ENCODE measurements at regions not wholly inside any gene's neighbourhood (a gene's known extent, or its start where the extent isn't known, plus 50 kb on each side); places are given as distances from the start of the nearest gene placed in this dataset.

DNA sequence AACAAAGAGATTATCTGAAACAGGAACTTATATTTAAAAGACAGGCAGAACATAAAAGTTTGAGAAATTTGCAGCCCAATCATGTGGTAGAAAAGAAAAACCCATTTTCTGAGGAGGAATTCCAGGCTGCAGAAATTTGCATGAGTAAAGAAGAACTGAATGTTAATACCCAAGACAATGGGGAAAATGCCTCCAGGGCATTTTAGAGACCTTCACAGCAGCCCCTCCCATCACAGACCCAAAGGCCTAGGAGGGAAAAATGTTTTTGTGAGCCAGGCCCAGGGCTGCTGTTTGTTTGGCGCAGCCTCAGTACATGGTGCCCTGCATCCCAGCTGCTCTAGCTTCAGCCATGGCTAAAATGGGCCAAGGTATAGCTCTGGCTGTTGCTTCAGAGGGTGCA is 554.3 kb upstream of the CHRM3 start:
- ChIA-PET POLR2A (no interaction called here), CTCF (ENCODE audit: low intra/inter-chr PET ratio, low total read pairs) (no interaction called here)
- H4K20me1 ChIP-seq (ENCODE audit: insufficient read depth, low read length), result no peaks in the 10 kb centered on the region
- no peaks in the 10 kb centered on the region for H3K79me2 ChIP-seq (ENCODE audit: insufficient read depth, low read length)
- intact Hi-C loops (cut with micrococcal nuclease; ENCODE audit: unreplicated experiment), result no loop called here
- no peak overlapping the region for H3K4me3 ChIP-seq (replicated peaks in 1 of 3; ENCODE audit: insufficient read depth in 1 of 3, low read depth in 2 of 3, low read length in 3 of 3)
- no peak overlapping the region for H2AFZ ChIP-seq (ENCODE audit: low read length)
- ATAC-seq (no peak), DNase-seq (ENCODE audit: low spot score) (no peak), FAIRE-seq (no peak)
- peaks cover 80% of the 10 kb centered on the region for H3K9me3 ChIP-seq (ENCODE audit: low read length)
- no peak overlapping the region for H3K9ac ChIP-seq (ENCODE audit: insufficient read depth, low read depth, low read length)
- TF ChIP-seq JARID2 (CRISPR knock-in tag; IDR thresholded peaks at IDR 0.05; ENCODE audit: insufficient replicate concordance) (no peak), TCF7L2 (IDR thresholded peaks at IDR 0.05; ENCODE audit: low read depth, low read length) (no peak), ZNF232 (CRISPR knock-in tag; IDR thresholded peaks at IDR 0.05; ENCODE audit: borderline replicate concordance) (no peak), NFRKB (IDR thresholded peaks at IDR 0.05) (no peak), HNRNPUL1 (IDR thresholded peaks at IDR 0.05; ENCODE audit: low read depth, low read length) (no peak), HOXD1 (CRISPR knock-in tag; IDR thresholded peaks at IDR 0.05) (no peak), ZNF530 (CRISPR knock-in tag; IDR thresholded peaks at IDR 0.05; ENCODE audit: low read depth) (no peak), TOE1 (CRISPR knock-in tag; IDR thresholded peaks at IDR 0.05) (no peak), NCOA5 (CRISPR knock-in tag; IDR thresholded peaks at IDR 0.05) (no peak)
- TF ChIP-seq, protein P1, sequence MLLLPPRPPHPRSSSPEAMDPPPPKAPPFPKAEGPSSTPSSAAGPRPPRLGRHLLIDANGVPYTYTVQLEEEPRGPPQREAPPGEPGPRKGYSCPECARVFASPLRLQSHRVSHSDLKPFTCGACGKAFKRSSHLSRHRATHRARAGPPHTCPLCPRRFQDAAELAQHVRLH (CRISPR knock-in tag; IDR thresholded peaks at IDR 0.05; ENCODE audit: borderline replicate concordance, low read depth), result no peak
- TF ChIP-seq, protein P2, sequence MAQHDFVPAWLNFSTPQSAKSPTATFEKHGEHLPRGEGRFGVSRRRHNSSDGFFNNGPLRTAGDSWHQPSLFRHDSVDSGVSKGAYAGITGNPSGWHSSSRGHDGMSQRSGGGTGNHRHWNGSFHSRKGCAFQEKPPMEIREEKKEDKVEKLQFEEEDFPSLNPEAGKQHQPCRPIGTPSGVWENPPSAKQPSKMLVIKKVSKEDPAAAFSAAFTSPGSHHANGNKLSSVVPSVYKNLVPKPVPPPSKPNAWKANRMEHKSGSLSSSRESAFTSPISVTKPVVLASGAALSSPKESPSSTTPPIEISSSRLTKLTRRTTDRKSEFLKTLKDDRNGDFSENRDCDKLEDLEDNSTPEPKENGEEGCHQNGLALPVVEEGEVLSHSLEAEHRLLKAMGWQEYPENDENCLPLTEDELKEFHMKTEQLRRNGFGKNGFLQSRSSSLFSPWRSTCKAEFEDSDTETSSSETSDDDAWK (CRISPR knock-in tag; IDR thresholded peaks at IDR 0.05), result no peak
- TF ChIP-seq, protein P3, sequence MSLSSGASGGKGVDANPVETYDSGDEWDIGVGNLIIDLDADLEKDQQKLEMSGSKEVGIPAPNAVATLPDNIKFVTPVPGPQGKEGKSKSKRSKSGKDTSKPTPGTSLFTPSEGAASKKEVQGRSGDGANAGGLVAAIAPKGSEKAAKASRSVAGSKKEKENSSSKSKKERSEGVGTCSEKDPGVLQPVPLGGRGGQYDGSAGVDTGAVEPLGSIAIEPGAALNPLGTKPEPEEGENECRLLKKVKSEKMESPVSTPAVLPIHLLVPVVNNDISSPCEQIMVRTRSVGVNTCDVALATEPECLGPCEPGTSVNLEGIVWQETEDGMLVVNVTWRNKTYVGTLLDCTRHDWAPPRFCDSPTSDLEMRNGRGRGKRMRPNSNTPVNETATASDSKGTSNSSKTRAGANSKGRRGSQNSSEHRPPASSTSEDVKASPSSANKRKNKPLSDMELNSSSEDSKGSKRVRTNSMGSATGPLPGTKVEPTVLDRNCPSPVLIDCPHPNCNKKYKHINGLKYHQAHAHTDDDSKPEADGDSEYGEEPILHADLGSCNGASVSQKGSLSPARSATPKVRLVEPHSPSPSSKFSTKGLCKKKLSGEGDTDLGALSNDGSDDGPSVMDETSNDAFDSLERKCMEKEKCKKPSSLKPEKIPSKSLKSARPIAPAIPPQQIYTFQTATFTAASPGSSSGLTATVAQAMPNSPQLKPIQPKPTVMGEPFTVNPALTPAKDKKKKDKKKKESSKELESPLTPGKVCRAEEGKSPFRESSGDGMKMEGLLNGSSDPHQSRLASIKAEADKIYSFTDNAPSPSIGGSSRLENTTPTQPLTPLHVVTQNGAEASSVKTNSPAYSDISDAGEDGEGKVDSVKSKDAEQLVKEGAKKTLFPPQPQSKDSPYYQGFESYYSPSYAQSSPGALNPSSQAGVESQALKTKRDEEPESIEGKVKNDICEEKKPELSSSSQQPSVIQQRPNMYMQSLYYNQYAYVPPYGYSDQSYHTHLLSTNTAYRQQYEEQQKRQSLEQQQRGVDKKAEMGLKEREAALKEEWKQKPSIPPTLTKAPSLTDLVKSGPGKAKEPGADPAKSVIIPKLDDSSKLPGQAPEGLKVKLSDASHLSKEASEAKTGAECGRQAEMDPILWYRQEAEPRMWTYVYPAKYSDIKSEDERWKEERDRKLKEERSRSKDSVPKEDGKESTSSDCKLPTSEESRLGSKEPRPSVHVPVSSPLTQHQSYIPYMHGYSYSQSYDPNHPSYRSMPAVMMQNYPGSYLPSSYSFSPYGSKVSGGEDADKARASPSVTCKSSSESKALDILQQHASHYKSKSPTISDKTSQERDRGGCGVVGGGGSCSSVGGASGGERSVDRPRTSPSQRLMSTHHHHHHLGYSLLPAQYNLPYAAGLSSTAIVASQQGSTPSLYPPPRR (CRISPR knock-in tag; IDR thresholded peaks at IDR 0.05; ENCODE audit: borderline replicate concordance), result no peak
- TF ChIP-seq, protein P4, sequence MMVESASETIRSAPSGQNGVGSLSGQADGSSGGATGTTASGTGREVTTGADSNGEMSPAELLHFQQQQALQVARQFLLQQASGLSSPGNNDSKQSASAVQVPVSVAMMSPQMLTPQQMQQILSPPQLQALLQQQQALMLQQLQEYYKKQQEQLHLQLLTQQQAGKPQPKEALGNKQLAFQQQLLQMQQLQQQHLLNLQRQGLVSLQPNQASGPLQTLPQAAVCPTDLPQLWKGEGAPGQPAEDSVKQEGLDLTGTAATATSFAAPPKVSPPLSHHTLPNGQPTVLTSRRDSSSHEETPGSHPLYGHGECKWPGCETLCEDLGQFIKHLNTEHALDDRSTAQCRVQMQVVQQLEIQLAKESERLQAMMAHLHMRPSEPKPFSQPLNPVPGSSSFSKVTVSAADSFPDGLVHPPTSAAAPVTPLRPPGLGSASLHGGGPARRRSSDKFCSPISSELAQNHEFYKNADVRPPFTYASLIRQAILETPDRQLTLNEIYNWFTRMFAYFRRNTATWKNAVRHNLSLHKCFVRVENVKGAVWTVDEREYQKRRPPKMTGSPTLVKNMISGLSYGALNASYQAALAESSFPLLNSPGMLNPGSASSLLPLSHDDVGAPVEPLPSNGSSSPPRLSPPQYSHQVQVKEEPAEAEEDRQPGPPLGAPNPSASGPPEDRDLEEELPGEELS (CRISPR knock-in tag; IDR thresholded peaks at IDR 0.05), result no peak
- H3K4me1 ChIP-seq (ENCODE audit: insufficient read depth, low read length), result no peaks in the 10 kb centered on the region
- no peaks in the 10 kb centered on the region for H3K36me3 ChIP-seq (replicated peaks in 1 of 2; ENCODE audit: control insufficient read depth in 1 of 2, insufficient read depth in 2 of 2, low read length in 2 of 2)
- WGBS (ENCODE audit: low lambda C conversion rate), result no CpG with 5 or more reads among the region's 1 CpG
- H3K27ac ChIP-seq (ENCODE audit: extremely low read length, insufficient read depth, low read length), result no peak overlapping the region
- H3K4me2 ChIP-seq (ENCODE audit: low read depth, low read length), result no peak overlapping the region
- in situ Hi-C loops (cut with HindIII; ENCODE audit: extremely low pct_ligation_motif_present, low pct_unique_long_range_greater_than_20kb), result no loop called here
- BruUV-seq (replicated peaks), result no TSS peak
- H3K27me3 ChIP-seq (ENCODE audit: control insufficient read depth in 1 of 2, insufficient read depth in 2 of 2, low read length in 2 of 2), result no peaks in the 10 kb centered on the region
